GM12878 (cell line): ENCODE measurements at regions not wholly inside any gene's neighbourhood (a gene's known extent, or its start where the extent isn't known, plus 50 kb on each side); places are given as distances from the start of the nearest gene placed in this dataset.

Experiments used
- ATAC-seq: fragments of 200-7000 bp; cut with Tn5 transposase; 3 replicates; pipeline ENCODE4 v1.9.1; 2020; ENCODE audit warnings: mild to moderate bottlenecking, moderate library complexity
- BruUV-seq: library from RNA; stranded (reverse); fragments of 400-500 nt; replicated peaks from 2 replicates; lab custom pipeline; 2021; lab: Mats Ljungman, UMichigan
- CTCF ChIA-PET: fragments of 300-600 bp; sonication (Branson Sonifier 250); formaldehyde crosslinking; extraction: SDS; loops from one replicate; lab custom pipeline; 2021; ENCODE audit warnings: inconsistent platforms; lab: Yijun Ruan, JAX
- POLR2A ChIA-PET: fragments of 350-600 bp; formaldehyde crosslinking; extraction: SDS; loops from one replicate; lab custom pipeline; 2021; ENCODE audit warnings: inconsistent platforms; lab: Charles Lee
- RAD21 ChIA-PET: fragments of 300-600 bp; sonication (Branson Sonifier 250); formaldehyde crosslinking; loops from one replicate; lab custom pipeline; 2023; ENCODE audit warnings: antibody characterized with exemption; ENCODE audit not compliant: unreplicated experiment; lab: Charles Lee
- SMC1A ChIA-PET: fragments of 300-600 bp; sonication (Branson Sonifier 250); formaldehyde crosslinking; loops from one replicate; lab custom pipeline; 2023; ENCODE audit not compliant: unreplicated experiment, uncharacterized antibody; lab: Charles Lee
- DNase-seq: peaks from one replicate; pipeline ENCODE4 v3.0.0-alpha.2; 2011; ENCODE audit warnings: low read depth, low spot score
- FAIRE-seq: peaks from 3 replicates; lab custom pipeline; 2011; peaks lifted over from hg19 to GRCh38; lab: Jason Lieb, UNC
- H2AFZ ChIP-seq: 2 replicates; pipeline ENCODE4 v1.6.0; 2011; ENCODE audit warnings: low read depth, low read length, control low read depth; ENCODE audit not compliant: control insufficient read depth
- H3K27ac ChIP-seq: 2 replicates; pipeline ENCODE4 v1.5.1; 2011; ENCODE audit warnings: control low read depth; ENCODE audit not compliant: control insufficient read depth, insufficient read depth
- H3K27me3 ChIP-seq, 2 experiments: replicated peaks in 1 of 2; 2 replicates each; pipeline versions ENCODE4 v1.6.0 to v1.6.1; 2011; ENCODE audit warnings: low read length in 1 of 2; ENCODE audit not compliant: control insufficient read depth in 2 of 2, insufficient read depth in 2 of 2
- H3K36me3 ChIP-seq, 2 experiments: 2 replicates each; pipeline ENCODE4 v1.5.1; 2011; ENCODE audit warnings: low read length in 1 of 2; ENCODE audit not compliant: control insufficient read depth in 2 of 2, insufficient read depth in 2 of 2
- H3K4me1 ChIP-seq: 2 replicates; pipeline ENCODE4 v1.6.1; 2011; ENCODE audit warnings: mild to moderate bottlenecking, low read length, moderate library complexity, mixed read lengths; ENCODE audit not compliant: control insufficient read depth, insufficient read depth
- H3K4me2 ChIP-seq: 2 replicates; pipeline ENCODE4 v1.6.0; 2011; ENCODE audit warnings: control low read depth; ENCODE audit not compliant: control insufficient read depth, insufficient read depth
- H3K4me3 ChIP-seq: fragments of 200-600 bp; sonication (generic); 2 replicates; pipeline ENCODE4 v1.5.1; 2016
- H3K79me2 ChIP-seq: 2 replicates; pipeline ENCODE4 v1.6.0; 2011; ENCODE audit warnings: low read length; ENCODE audit not compliant: control insufficient read depth, insufficient read depth
- H3K9ac ChIP-seq: 2 replicates; pipeline ENCODE4 v1.8.0; 2011; ENCODE audit warnings: low read length, control low read depth, mixed read lengths; ENCODE audit not compliant: control insufficient read depth, insufficient read depth
- H3K9me3 ChIP-seq: replicated peaks from 3 replicates; pipeline ENCODE4 v1.5.1; 2011; ENCODE audit warnings: mild to moderate bottlenecking, low read length; ENCODE audit not compliant: control insufficient read depth, insufficient read depth
- H4K20me1 ChIP-seq: 2 replicates; pipeline ENCODE4 v1.6.0; 2011; ENCODE audit not compliant: control insufficient read depth, insufficient read depth
- ASH2L ChIP-seq: fragments of 300-600, 200-600 bp; sonication (generic); IDR thresholded peaks from 2 replicates; pipeline ENCODE4 v1.6.1; 2017; ENCODE audit warnings: low read depth, mild to moderate bottlenecking, borderline replicate concordance
- BHLHE40 ChIP-seq, 2 experiments: fragments of 450-650 bp in 1 of 2; IDR thresholded peaks; 2 replicates each; pipeline ENCODE4 v1.6.1; 2011 to 2017; ENCODE audit warnings: low read depth in 2 of 2, borderline replicate concordance in 1 of 2, improper control_type of control experiment in 1 of 2, low read length in 1 of 2, mild to moderate bottlenecking in 1 of 2
- CHD2 ChIP-seq: IDR thresholded peaks from 2 replicates; pipeline ENCODE4 v1.6.1; 2011; ENCODE audit warnings: low read depth, low read length, improper control_type of control experiment, borderline replicate concordance
- EZH2 ChIP-seq: IDR thresholded peaks from 2 replicates; pipeline ENCODE4 v1.6.1; 2012; ENCODE audit warnings: low read depth, mild to moderate bottlenecking, control low read depth, inconsistent platforms, low read length, borderline replicate concordance; ENCODE audit not compliant: control insufficient read depth
- FOS ChIP-seq: IDR thresholded peaks from 3 replicates; pipeline ENCODE4 v1.6.1; 2011; ENCODE audit warnings: borderline replicate concordance; ENCODE audit not compliant: insufficient read length; ENCODE audit errors: extremely low read depth
- FOXM1 ChIP-seq: IDR thresholded peaks from 2 replicates; pipeline ENCODE4 v1.6.1; 2012; ENCODE audit warnings: low read depth, mild to moderate bottlenecking, inconsistent platforms, low read length, moderate library complexity
- GABPA ChIP-seq: IDR thresholded peaks from 2 replicates; pipeline ENCODE4 v1.6.1; 2014; ENCODE audit warnings: antibody characterized with exemption, low read depth, mild to moderate bottlenecking, inconsistent platforms
- HDAC6 ChIP-seq: fragments of 200-600 bp; sonication (generic); IDR thresholded peaks from one replicate; pipeline ENCODE4 v1.8.0; 2017; ENCODE audit warnings: antibody characterized with exemption; ENCODE audit not compliant: unreplicated experiment
- MAX ChIP-seq: IDR thresholded peaks from 2 replicates; pipeline ENCODE4 v1.6.1; 2012; ENCODE audit warnings: low read depth, low read length, improper control_type of control experiment
- MYB ChIP-seq: fragments of 150-350 bp; IDR thresholded peaks from 2 replicates; pipeline ENCODE4 v1.6.1; 2014; ENCODE audit warnings: mild to moderate bottlenecking, low read depth, low read length, borderline replicate concordance
- NR2C1 ChIP-seq: fragments of 450-650 bp; IDR thresholded peaks from 2 replicates; pipeline ENCODE4 v1.6.1; 2017; ENCODE audit warnings: antibody characterized with exemption, mild to moderate bottlenecking, moderate library complexity
- POLR2AphosphoS2 ChIP-seq: IDR thresholded peaks from 2 replicates; pipeline ENCODE4 v1.6.1; 2011; ENCODE audit warnings: low read depth, mild to moderate bottlenecking, low read length, improper control_type of control experiment, moderate library complexity
- RAD21 ChIP-seq: IDR thresholded peaks from 2 replicates; pipeline ENCODE4 v1.6.1; 2011; ENCODE audit warnings: mild to moderate bottlenecking, low read depth, low read length, moderate library complexity; ENCODE audit not compliant: insufficient read depth
- RCOR1 ChIP-seq: conservative IDR thresholded peaks from 2 replicates; pipeline ENCODE4 v1.6.1; 2012; ENCODE audit warnings: low read depth, low read length, improper control_type of control experiment
- SREBF2 ChIP-seq: IDR thresholded peaks from 2 replicates; pipeline ENCODE4 v1.6.1; 2012; ENCODE audit warnings: mild to moderate bottlenecking, low read length
- TBL1XR1 ChIP-seq: IDR thresholded peaks from 2 replicates; pipeline ENCODE4 v1.6.1; 2012; ENCODE audit warnings: low read depth, low read length, improper control_type of control experiment
- TCF7 ChIP-seq: IDR thresholded peaks from 2 replicates; pipeline ENCODE4 v1.6.1; 2014; ENCODE audit warnings: antibody characterized with exemption, borderline replicate concordance
- YBX1 ChIP-seq: fragments of 450-650 bp; IDR thresholded peaks from 2 replicates; pipeline ENCODE4 v1.6.1; 2016; ENCODE audit warnings: antibody characterized with exemption
- ZBTB33 ChIP-seq: fragments of 450-650 bp; IDR thresholded peaks from 2 replicates; pipeline ENCODE4 v1.6.1; 2017; ENCODE audit warnings: mild to moderate bottlenecking
- WGBS: methylation state at CpG from one replicate; pipeline ENCODE4 v1.1.6; 2016; ENCODE audit warnings: low lambda C conversion rate; ENCODE audit not compliant: insufficient replicate concordance, insufficient coverage; ENCODE audit errors: missing lambda C conversion rate; 5-methylcytosine and 5-hydroxymethylcytosine counted together
- in situ Hi-C: fragments of 300-500 bp; cut with MboI; formaldehyde crosslinking; loops from 9 replicates; pipeline ENCODE4 v1.14.3; 2018; ENCODE audit warnings: mixed read lengths
- intact Hi-C: fragments of 100-400 bp; cut with micrococcal nuclease; formaldehyde crosslinking; loops from one replicate; pipeline ENCODE4 v1.14.2; 2022; ENCODE audit not compliant: unreplicated experiment

GRCh38 chr2:22359071-22359672 is 1025.8 kb upstream of the KLHL29 start:
- CTCF ChIA-PET, result no interaction called here
- no peak for TF ChIP-seq NR2C1
- no peak for TF ChIP-seq FOS
- no peak for TF ChIP-seq FOXM1
- TF ChIP-seq POLR2AphosphoS2, result no peak
- no peak for TF ChIP-seq ZBTB33
- no peak for TF ChIP-seq SREBF2
- TF ChIP-seq RCOR1, result no peak
- TF ChIP-seq GABPA, result no peak
- TF ChIP-seq YBX1, result no peak
- TF ChIP-seq EZH2, result no peak
- no peak for TF ChIP-seq TCF7
- no peak for TF ChIP-seq MYB
- no peak for TF ChIP-seq HDAC6
- TF ChIP-seq BHLHE40 (IDR thresholded peaks at IDR 0.05; ENCODE audit: borderline replicate concordance in 1 of 2, low read depth in 2 of 2, low read length in 1 of 2), result no peak
- no peak for TF ChIP-seq MAX
- TF ChIP-seq RAD21, result no peak
- TF ChIP-seq ASH2L, result no peak
- TF ChIP-seq TBL1XR1, result no peak
- TF ChIP-seq CHD2, result no peak
- BruUV-seq, result no TSS peak

More at GRCh38 chr2:22359071-22359672, 1025.8 kb upstream of the KLHL29 start:
- Histone ChIP-seq H3K27ac (no peak overlapping the region), H3K79me2 (no peaks in the 10 kb centered on the region), H4K20me1 (no peaks in the 10 kb centered on the region), H3K36me3 (no peaks in the 10 kb centered on the region), H3K4me2 (no peak overlapping the region), H3K27me3 (no peaks in the 10 kb centered on the region; a peak in 1 of 4 replicates), H2AFZ (no peak overlapping the region), H3K9me3 (no peaks in the 10 kb centered on the region), H3K9ac (no peak overlapping the region), H3K4me1 (no peaks in the 10 kb centered on the region), H3K4me3 (no peak overlapping the region)
- no peak for DNase-seq
- ChIA-PET RAD21 (no interaction called here), SMC1A (no interaction called here), POLR2A (no interaction called here)
- intact Hi-C loops (no loop called here), in situ Hi-C loops (no loop called here)
- no peak for ATAC-seq
- no peak for FAIRE-seq
- 3% methylated on average over 2 of the region's 2 CpGs for WGBS
